ENCODE measurements at regions not wholly inside any gene's neighbourhood (a gene's known extent, or its start where the extent isn't known, plus 50 kb on each side); places are given as distances from the start of the nearest gene placed in this dataset.

DNA sequence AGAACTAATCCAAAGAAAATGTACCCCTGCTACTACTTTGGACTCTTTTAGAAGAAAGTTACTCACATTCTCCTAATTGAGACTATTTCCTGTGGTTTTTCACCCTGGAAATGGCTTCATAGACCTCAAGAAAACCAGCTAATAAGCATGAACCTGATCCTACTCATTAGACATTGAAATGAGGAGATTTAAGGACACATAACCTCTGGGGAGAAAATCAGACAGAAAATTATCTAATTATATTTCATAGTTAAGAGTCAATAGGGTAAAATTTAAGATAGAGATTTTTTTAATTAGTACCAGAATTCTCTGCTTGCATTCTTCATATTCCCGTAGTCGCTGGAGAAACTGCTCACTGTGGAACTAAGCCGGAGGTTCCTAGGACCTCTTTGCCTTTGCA, 114.6 kb upstream of the ACP3 start:
- no peaks in the 10 kb centered on the region for H3K4me1 ChIP-seq
- no peak overlapping the region for H3K27ac ChIP-seq
- no peaks in the 10 kb centered on the region for H3K36me3 ChIP-seq
- ATAC-seq, result no peak
- intact Hi-C loops (cut with DNase I), result no loop called here
- H3K4me3 ChIP-seq, result no peak overlapping the region
- H3K27me3 ChIP-seq (ENCODE audit: low read depth), result no peaks in the 10 kb centered on the region
- H3K9me3 ChIP-seq, result no peaks in the 10 kb centered on the region
- TF ChIP-seq, protein P1, sequence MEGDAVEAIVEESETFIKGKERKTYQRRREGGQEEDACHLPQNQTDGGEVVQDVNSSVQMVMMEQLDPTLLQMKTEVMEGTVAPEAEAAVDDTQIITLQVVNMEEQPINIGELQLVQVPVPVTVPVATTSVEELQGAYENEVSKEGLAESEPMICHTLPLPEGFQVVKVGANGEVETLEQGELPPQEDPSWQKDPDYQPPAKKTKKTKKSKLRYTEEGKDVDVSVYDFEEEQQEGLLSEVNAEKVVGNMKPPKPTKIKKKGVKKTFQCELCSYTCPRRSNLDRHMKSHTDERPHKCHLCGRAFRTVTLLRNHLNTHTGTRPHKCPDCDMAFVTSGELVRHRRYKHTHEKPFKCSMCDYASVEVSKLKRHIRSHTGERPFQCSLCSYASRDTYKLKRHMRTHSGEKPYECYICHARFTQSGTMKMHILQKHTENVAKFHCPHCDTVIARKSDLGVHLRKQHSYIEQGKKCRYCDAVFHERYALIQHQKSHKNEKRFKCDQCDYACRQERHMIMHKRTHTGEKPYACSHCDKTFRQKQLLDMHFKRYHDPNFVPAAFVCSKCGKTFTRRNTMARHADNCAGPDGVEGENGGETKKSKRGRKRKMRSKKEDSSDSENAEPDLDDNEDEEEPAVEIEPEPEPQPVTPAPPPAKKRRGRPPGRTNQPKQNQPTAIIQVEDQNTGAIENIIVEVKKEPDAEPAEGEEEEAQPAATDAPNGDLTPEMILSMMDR (IDR thresholded peaks at IDR 0.05), result no peak
- no peak for DNase-seq

GRCh38 chr3:132203889-132204596, 113.2 kb upstream of the ACP3 start:
- Histone ChIP-seq H3K4me3 (no peak overlapping the region), H3K27ac (no peak overlapping the region), H3K4me1 (no peaks in the 10 kb centered on the region), H3K36me3 (no peaks in the 10 kb centered on the region), H3K27me3 (ENCODE audit: low read depth) (no peaks in the 10 kb centered on the region), H3K9me3 (no peaks in the 10 kb centered on the region)
- intact Hi-C loops (cut with DNase I), result no loop called here
- TF ChIP-seq, protein P1 (IDR thresholded peaks at IDR 0.05), result no peak
- no peak for ATAC-seq
- DNase-seq, result no peak

GRCh38 chr3:132205609-132206008, 111.6 kb upstream of the ACP3 start:
- Histone ChIP-seq H3K36me3 (no peaks in the 10 kb centered on the region), H3K4me1 (no peaks in the 10 kb centered on the region), H3K9me3 (no peaks in the 10 kb centered on the region), H3K27ac (no peak overlapping the region), H3K4me3 (no peak overlapping the region), H3K27me3 (ENCODE audit: low read depth) (no peaks in the 10 kb centered on the region)
- DNase-seq, result no peak
- intact Hi-C loops (cut with DNase I), result no loop called here
- no peak for ATAC-seq
- TF ChIP-seq, protein P1 (IDR thresholded peaks at IDR 0.05), result no peak

GRCh38 chr3:132209855-132210254, 107.4 kb upstream of the ACP3 start:
- Histone ChIP-seq H3K9me3 (no peaks in the 10 kb centered on the region), H3K36me3 (no peaks in the 10 kb centered on the region), H3K4me3 (no peak overlapping the region), H3K27ac (no peak overlapping the region), H3K27me3 (ENCODE audit: low read depth) (no peaks in the 10 kb centered on the region), H3K4me1 (no peaks in the 10 kb centered on the region)
- no peak for DNase-seq
- ATAC-seq, result no peak
- intact Hi-C loops (cut with DNase I), result no loop called here
- TF ChIP-seq, protein P1 (IDR thresholded peaks at IDR 0.05), result no peak

DNA sequence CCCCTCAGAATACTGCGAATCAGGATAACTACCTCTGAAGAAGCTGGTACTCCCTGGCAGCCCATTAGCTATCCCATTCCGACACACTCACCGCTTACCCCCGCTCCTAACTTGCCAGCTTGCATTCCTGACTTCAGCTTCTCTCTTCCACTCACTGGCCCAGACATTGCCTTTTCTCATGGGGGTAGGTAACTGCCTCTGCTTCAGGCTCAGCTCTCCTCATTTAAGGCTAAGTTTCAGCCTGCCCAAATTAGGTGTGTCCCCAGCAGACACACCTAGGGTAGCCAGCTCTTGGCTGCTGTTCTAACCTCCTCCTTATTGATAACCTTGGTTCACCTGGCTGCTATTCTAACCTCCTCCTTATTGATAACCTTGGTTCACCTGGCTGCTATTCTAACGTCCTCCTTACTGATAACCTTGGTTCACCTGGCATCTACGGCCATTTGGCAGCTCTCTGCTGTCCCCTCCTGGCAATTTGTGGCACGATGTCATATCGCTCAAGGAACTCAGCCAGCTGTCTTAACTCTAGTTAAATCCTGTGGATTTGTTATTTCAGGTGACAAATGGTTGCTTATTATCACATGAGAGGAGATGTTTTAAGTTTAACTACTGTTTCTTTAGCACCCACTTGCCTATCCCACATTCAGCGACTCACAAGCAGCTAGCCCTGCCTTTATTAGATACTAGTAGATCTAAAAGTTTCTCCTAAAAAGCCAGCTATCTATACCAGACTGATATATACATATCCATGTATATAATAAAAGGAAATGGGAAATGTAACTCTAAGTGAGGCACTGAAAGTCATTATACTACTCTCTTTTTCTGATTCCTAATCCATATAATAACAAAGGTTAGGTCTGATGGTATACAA, 106.5 kb upstream of the ACP3 start:
- intact Hi-C loops (cut with DNase I), result no loop called here
- TF ChIP-seq, protein P1 (IDR thresholded peaks at IDR 0.05), result peak; percentile 53
- H3K27ac ChIP-seq, result no peak overlapping the region
- H3K27me3 ChIP-seq (ENCODE audit: low read depth), result no peaks in the 10 kb centered on the region
- peak; percentile 57 to 64 for ATAC-seq
- H3K4me1 ChIP-seq, result no peaks in the 10 kb centered on the region
- no peaks in the 10 kb centered on the region for H3K9me3 ChIP-seq
- DNase-seq, result no peak
- H3K36me3 ChIP-seq, result no peaks in the 10 kb centered on the region
- H3K4me3 ChIP-seq, result no peak overlapping the region
